IPS-NIHi11 (cell line): ENCODE measurements at regions not wholly inside any gene's neighbourhood (a gene's known extent, or its start where the extent isn't known, plus 50 kb on each side); places are given as distances from the start of the nearest gene placed in this dataset.

ENCODE experiments used
- DNase-seq: peaks from one replicate; pipeline ENCODE4 v3.0.0; 2012; ENCODE audit warnings: mixed read lengths, low spot score

DNA sequence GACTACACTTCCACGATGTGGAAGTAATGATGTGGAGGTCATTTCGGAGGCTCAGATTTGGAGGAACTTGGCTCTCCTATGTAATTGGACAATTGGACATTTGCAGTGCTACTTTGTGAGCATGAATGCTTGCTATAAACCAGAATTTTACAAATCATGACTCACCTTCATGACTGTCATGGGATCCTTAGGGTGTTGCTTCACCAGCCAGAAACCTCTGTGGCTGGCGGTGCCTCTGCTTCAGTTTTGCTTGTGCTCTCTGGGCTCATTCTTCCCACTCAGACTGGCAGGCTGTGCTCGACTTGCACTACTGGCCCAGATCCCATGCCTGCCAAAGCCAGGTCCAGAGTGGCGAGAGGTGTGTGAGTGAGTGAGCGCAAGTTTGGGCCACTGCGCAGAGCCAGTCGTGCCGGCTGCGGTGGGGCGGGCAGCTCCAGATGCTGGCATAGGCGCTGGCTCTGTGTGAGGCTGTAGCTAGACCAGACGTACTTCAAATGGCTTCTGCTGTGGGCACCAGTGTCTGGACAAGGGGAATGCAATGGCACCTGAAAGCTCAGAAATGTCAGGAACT lies 387.8 kb downstream of the AEBP2 start:
- DNase-seq = no peak

DNA sequence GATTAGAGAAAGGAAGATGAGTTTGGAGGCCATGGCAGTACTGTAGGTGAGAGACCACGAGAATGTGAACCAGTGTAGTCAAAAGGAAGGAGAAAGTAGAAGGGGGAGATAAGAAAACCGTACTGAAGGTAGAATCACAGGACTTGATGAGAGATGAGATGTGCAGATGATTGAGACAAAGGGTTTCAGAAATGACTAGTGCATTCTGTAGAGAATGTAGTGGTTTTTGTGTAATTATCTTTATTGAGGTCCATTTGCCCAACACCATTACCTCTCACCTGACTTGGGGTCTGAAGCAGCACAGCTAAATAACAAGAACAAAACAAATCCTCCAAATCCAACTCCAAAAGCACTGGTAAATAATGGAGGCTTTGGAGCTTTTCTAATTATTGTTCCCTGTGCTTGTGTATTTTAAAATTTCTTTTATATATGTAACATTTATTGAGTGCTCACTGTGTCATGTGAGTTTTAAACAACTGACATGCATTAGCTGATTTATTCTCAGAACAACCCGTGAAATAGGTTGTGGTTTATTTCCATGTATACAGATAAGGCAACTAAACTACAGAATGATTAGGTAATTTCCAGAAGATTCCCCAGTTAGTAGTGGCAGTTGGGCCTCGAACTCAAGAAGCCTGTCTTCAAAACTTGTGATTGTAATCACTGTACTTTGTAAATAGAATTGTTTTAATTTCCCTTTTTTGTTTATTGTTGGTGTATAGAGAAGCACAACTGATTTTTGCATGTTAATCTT lies 390.0 kb downstream of the AEBP2 start:
- DNase-seq = no peak

DNA sequence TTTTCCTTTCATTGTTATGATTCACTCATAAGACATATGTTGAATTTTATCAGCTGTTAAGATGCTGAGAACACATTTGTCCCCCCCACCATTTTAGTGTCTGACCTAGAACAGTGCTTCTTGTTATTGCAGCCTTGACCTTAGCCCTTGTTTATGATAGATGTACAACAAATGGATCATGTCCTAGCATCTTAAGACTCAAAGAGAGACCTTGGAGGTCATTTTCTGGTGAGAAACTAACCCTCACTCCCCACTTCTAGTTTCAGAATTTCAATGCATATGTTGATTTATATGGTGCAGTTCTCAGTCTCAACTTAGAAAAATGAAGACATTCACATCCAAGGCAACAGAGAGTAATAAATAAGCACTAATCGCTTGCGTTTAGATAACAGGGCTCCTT lies 391.2 kb downstream of the AEBP2 start:
- no peak for DNase-seq

DNA sequence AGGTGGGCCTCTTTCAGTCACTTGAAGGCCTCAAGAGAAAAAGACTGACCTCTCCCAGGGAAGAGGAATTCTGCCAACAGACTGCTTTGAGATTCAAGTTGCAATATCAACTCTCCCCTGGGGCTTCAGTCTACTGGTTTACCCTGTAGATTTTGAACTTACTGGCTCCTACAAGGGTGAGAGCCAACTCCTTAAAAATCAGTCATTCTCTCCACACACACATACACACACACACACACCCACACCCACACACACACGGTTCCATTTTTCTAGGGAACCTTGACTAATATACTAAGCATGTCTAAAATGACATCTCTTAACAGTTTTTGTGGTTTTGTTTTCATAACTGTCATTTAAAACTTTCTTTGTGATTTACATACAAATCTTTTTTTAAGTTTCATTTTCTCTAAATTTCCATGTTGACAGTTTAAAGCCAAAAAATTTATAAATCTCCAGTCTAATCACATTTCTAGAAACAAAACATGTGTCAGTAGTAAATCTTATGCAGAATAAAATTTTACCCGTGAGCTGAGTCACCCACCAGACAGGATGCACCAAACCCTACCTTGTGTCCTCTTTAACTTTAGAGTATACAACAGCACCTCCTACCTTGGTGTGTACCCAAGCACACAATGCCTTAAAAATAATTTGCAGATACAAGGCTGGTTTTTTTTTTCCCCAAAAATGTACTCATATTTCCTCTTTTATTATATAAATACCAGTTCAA lies 394.6 kb downstream of the AEBP2 start:
- DNase-seq = no peak

DNA sequence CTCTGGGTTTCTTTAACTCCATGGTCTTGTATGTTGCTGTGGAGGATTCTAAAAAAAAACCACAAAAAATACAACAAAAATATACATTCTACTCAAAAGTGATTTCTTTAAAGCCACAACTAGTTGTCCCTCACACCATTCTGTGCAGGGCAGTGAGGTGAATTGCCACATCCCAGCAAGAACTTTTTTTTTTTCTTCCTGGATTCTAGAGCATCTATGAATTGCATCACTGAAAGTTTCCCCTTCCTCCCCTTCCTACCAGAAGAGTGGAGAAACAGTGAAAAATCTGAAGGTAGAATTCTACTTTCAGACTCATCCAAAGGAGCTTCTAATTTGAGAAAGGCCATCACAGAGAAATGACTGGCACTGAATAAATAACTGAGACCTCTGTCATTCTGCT lies 395.3 kb downstream of the AEBP2 start:
- DNase-seq = no peak

DNA sequence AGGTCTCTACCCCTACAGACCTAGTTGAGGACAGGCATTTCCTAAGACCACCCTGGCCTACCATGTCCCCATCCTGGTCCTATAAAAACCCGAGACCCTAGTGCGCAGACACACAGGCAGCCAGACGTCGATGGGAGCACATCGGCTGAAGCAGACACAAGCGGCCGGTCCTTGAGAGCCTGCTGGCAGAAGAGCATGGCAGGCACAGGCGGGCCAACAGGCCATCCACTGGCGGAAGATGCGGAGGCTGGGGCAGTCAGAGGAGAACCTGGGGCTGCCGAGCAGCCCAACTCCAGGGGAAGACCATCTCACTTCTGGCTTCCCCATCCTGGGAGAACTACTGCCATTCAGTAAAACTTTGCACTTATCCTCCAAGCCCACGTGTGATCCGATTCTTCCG lies 396.8 kb downstream of the AEBP2 start:
- no peak for DNase-seq

DNA sequence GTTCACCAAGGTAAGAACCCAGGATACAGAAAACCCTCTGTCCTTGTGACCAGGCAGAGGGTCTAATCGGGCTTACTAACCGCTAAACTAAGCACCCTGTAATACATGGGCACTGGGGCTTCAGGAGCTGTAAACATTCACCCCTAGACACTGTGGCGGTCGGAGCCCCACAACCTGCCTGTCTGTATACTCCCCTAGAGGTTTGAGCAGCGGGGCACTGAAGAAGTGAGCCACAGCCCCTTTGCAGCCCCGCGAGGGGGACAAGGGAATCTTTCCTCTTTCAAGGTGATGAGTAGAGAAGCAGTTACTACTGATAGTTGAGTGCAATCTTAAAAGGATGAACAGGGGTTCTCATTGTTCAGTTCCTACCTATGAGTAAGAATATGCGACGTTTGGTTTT lies 397.2 kb downstream of the AEBP2 start:
- DNase-seq = no peak

DNA sequence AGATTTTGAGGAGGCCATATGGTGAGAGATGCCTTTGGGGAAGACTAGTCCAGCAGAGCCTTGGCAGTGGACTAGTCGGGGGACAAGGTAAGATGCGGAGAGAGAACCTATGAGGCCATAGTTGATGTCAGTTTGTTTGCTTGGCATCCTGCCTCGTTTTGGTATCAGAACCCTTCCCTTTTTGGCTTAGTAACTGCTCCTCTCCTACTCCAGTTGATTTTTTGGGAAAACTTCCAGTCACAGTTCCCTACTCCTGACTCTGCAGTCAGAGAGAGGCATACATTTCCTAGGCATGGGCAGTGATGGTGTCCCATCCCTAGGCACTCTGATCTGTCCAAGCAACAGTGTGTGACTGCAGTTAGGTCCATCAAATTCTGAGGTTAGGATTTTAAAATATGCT lies 398.3 kb downstream of the AEBP2 start:
- DNase-seq = no peak

DNA sequence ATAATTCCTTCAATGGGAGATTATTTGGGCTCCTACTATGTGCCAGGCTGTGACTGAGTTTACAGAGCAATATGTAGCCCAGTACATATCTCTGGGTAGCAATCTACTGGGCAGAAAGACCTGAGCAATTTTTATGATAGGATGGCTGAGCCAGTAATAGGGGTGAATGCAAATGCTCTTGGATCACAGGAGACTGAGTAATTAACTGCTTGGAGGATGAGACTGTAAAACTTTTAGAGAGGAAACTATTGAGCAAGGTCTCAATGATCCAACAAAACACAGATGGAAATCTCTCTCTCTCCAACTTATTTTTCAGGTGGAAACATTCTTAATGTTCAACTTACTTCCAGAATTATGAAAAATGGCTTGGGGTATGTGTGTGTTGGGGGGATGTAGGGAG lies 402.2 kb downstream of the AEBP2 start:
- DNase-seq = no peak

DNA sequence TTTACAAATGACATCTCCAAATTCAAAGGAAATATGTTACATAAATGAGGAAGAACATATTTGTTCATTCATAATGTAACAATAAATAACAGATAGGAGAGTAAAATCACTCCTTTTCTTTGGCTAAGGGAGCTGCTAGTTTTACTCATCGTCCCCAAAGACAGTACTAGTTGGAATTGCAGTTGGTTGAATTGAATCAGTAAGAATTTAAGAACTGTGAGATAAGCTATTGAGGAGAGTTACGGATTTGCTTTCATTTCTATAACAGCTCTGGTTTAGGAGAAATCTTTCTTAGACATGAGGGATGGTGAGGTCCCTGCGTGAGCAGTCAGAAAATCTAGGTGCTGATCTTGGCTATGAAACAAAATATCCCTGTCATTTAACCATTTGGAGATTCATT lies 402.8 kb downstream of the AEBP2 start:
- DNase-seq = no peak

DNA sequence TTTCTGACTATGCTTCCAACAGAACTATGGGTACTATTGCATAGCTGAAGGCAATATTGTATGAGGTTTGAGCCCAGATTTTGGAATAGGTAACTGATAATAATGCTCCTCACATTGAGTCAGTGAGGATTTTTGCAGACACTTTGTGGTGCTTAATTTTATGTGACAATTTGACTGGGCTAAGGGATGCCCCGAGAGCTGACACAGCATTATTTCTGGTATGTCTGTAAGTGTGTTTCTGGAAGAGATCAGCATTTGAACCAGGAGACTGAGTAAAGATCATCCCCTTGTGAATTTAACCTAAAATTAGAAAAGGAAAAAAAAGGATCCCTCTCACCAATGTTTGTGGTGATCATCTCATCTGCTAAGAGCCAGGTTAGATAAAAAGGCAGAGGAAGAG lies 404.9 kb downstream of the AEBP2 start:
- DNase-seq = no peak

DNA sequence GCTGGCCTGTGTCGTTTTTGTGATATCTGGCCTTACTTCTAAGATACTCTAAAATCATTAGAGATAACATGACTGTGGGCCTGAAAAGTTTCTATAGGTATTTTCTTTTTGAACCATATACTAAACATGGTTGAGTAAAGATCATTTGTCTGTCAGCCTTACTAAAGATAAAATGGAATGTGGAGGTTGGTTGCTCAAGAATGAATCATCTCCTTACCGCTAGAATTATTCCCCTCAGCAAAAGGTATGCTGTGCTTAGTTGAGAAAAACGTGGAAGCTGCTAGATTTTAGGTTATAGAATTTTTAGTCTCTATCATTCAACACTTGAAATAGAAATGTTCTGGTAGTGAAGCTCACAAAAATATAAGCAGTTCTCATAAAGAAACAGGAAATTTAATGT lies 407.3 kb downstream of the AEBP2 start:
- DNase-seq = no peak

DNA sequence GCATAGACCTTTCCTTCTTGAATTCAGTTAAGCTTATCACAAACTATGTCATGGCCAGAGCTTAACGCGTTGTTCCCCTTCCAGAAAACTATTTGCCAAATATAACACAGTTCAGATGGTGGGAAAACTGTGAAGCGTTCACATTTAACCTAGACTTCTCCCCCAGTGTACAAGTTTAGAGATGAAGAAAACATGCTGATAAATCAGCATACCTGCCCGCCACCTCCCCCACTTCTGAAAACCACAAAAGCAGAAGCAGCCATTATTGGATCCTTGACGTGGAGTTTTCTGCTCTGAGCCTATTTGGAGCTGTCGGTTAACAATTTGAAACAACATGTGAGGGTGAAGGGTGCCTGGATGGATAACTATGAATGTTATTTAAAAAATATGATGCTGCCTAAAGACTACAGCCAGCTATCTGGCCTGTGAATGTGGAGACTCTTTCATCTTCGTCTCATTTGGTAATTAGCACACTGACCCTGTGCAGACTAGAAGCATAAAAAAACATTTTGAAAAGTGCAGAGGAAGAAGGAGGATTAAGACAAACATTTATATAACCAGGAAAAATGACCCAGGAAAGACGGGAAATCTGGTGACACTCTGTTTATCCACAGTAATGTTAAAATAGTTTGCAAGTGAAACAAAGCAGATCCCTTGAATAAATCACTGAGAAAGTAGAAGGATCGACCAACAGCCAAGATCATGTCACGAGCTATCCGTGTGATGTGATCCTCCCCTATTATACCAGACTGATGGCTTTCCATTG lies 408.2 kb downstream of the AEBP2 start:
- no peak for DNase-seq

DNA sequence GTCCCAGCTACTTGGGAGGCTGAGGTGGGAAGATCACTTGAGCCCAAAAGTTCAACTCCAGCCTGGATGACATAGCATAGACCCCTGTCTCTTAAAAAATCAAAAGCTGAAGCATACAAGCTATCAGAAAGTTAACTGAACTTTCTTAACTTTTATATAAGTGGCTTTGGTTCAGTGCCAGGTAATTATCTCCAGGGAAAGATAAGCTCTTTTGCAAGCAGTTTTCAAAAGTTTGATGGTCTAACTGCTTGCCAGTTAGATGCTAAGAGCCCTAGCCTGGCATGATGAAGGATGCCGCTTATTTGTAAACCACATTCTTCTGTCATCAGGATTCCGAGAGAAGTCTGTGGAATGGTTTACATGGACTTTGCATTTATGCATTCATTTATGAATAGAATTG lies 409.1 kb downstream of the AEBP2 start:
- no peak for DNase-seq

DNA sequence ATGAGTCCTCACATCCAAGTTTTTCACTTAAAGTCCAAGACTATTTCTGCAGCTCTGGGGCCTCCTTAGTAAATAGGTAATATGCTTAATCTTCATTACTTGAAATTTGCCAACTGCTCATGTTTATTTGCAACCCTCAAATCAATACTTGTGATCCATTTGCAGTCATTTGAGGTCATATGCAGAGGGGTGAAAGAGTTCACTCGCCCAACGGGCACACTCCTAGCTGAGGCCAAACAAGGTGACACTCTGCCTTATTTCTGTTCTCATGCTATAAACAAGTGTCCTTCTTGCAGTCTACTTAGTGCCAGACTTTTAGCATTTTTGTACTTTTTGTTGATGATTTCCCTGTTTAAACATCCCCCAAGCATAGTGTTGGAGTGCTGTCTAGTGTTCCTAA lies 409.9 kb downstream of the AEBP2 start:
- no peak for DNase-seq

DNA sequence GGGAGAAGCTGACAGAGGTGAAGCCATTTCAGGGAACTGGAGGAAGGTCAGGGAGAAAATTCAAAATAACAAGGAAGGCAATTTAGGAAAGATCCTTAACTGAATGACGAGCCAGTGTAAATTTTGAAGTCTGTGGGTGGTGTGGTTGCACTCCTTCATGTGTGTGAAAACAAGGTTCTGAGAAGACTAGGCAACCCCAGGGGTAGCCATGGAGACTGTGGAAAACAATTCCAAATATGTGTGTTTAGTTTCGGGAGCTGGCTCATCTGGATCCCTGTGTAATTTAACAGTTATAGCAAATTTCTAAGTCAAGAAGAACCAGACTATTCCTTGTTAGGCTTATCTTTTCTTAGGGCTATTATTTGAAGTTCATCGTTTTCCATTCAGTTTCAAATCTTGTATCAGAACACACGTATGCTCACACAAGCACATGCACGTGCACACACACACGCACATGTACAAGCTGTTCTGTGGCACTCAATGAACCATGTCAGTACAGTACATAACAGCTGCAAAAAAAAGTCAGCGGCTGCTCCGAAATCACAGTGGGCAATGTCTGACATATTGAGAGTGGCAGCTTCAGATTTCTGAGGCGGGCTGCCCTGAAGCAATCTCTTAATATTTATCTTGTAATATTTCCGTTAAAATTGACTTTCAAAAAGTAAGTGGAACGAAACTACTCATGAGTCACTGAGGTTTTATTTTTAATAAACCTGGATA lies 411.2 kb downstream of the AEBP2 start:
- DNase-seq = no peak

DNA sequence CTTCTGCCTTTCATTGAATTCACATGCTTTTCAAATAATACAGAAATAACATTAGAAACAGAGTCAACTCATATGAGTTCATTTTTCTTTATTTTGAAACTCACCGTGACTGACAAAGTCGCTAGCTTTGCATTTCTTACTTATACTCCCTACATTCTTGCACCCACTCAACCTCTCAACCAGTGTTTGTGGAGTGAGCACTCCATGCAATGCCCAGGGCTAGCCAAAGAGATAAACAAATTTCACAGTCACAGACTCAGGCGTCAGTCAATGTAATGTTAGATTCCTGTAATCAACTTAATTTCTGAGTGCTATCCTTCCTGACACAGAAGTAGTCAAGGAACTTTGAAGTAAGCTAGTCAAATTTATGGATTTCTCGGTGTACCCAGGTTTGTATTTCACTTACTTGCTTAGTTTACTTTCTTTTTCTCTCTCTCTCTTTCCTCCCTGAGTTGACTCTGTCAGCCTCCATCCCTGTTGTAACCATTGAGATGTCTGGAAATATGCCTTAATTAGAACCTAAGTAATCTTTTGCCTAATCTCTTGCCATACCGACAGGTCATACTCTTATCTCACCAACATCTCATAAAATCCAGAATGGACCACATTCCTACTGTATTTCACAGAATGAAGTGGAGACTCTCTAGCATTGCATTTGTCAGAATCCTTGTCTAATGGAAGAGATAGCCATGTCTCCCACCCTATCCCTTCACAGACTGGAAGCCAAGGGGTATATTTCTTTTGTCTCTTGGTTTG lies 413.0 kb downstream of the AEBP2 start:
- no peak for DNase-seq

DNA sequence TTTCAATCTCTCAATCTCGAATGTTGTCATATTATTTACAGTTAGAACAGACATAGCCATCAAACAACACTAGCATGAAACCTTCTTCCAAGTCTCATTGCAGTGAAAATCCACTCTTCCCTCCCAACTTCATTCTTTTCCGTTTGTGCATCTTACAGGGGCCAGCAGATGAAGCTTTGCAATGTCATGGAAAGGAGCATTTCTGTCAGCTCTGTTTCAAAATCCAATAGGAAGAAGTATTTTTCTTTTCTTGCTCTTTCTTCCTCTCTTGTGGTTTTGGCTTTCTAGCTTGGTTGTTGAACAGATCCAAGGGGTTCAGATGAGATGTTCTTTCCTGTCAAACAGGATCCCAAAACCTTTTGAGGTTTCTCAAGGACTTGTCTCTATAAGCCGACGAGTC lies 416.6 kb downstream of the AEBP2 start:
- no peak for DNase-seq

DNA sequence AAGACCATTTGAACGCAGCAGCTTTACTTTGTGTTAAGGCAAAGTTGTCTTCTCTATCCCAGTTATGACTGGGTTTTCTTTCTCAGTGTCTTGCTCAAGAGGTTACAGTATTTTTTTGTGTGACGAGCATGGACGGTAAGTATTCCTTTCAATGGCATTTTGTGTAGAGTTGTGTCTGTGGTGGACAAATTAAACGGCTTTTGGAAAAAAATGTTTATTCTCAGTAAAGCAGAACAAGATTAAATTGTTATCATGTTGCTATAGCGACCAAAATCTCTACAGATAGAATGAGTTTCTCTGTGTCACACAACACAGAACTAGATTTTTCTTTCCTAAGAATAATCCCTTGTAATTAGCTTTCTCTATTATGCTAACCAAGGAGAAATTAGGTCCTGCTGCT lies 417.1 kb downstream of the AEBP2 start:
- DNase-seq = no peak

DNA sequence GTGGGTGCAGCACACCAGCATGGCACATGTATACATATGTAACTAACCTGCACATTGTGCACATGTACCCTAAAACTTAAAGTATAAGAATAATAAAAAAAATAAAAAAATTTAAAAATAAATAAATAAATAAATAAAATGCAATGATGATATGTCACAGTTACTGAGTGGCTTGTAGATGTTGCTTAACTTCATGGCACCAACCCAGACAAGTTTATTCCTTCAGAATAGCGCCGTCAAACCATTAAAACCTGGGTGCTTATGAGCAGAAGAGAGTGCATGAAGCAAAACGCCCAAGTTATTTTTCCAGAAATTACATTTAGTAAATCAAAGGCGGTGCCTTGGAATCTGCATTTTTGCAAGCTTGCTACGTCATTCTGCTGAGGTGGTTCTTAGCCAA lies 417.9 kb downstream of the AEBP2 start:
- DNase-seq = no peak

DNA sequence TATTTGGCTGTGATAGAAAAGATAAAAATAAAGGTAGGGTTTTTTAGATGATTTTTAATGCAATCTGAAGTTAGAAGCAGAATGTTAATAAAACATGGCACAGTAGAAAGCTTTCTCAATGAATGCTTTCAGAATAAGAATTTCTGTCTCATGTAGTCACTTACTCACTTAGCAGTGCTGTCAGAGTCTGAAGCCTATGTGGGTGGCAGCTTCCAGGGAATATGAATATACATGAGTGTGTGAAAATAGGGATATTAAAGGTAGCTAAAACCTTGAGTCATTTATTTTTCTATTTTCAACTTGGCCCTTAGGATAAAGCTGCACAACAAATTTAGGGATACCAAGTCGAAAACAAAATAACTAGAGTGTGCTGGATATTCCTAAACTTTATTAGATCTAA lies 427.9 kb downstream of the AEBP2 start:
- no peak for DNase-seq
